SK-N-MC (cell line): ENCODE measurements at regions not wholly inside any gene's neighbourhood (a gene's known extent, or its start where the extent isn't known, plus 50 kb on each side); places are given as distances from the start of the nearest gene placed in this dataset.

Experiments
- EZH2 ChIP-seq: fragments of 200-600 bp; sonication (generic); IDR thresholded peaks from one replicate; pipeline ENCODE4 v1.6.1; 2017; ENCODE audit warnings: antibody characterized with exemption
- POLR2AphosphoS5 ChIP-seq: IDR thresholded peaks from 2 replicates; pipeline ENCODE4 v1.6.1; 2012; ENCODE audit warnings: mild to moderate bottlenecking, low read depth, low read length, borderline replicate concordance

DNA sequence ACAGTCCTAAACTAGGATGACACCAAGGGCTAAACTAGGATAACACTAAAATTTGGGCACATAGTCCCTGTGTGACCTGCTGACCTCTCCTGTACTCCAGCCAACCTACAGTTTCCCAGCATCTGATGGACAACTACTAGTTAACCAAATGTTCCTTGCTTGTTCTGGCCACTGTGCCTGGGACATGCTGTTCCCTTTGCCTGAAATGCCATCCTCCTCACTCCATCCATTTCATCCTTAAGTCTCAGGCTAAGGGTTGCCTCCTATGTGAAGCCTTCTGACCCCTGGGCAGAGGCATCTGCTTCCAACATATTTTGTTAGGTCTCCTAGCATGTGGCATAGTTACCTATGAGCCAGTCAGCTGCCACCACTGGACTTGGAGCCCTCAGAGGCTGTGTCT, 204.9 kb upstream of the JUN start:
- TF ChIP-seq EZH2 (no peak), POLR2AphosphoS5 (no peak)
